Panc1 (cell line): ENCODE measurements at regions not wholly inside any gene's neighbourhood (a gene's known extent, or its start where the extent isn't known, plus 50 kb on each side); places are given as distances from the start of the nearest gene placed in this dataset.

Source experiments
- ATAC-seq: fragments of 200-7000 bp; cut with Tn5 transposase; 2 replicates; pipeline ENCODE4 v1.9.1; 2020; ENCODE audit warnings: mild to moderate bottlenecking, moderate library complexity
- BruUV-seq: library from RNA; stranded (reverse); fragments of 400-500 nt; replicated peaks from 2 replicates; lab custom pipeline; 2021; lab: Mats Ljungman, UMichigan
- CTCF ChIA-PET: fragments of 300-600 bp; sonication (Branson Sonifier 250); formaldehyde crosslinking; loops from one replicate; lab custom pipeline; 2022; ENCODE audit warnings: antibody characterized with exemption; lab: Charles Lee
- POLR2A ChIA-PET: fragments of 300-600 bp; sonication (Branson Sonifier 250); formaldehyde crosslinking; loops from one replicate; lab custom pipeline; 2022; ENCODE audit warnings: antibody characterized with exemption; lab: Charles Lee
- DNase-seq: peaks from one replicate; pipeline ENCODE4 v3.0.0-alpha.2; 2010; ENCODE audit warnings: low read depth, low spot score
- H3K27ac ChIP-seq: 2 replicates; pipeline ENCODE4 v1.5.1; 2011; ENCODE audit warnings: mild to moderate bottlenecking, low read length, inconsistent platforms
- H3K27me3 ChIP-seq: fragments of 200-500 bp; sonication (Bioruptor generic); 2 replicates; pipeline ENCODE4 v1.6.0; 2014; ENCODE audit warnings: low read length, inconsistent platforms; ENCODE audit not compliant: control insufficient read depth, insufficient read depth
- H3K36me3 ChIP-seq: fragments of 200-500 bp; sonication (Bioruptor generic); 2 replicates; pipeline ENCODE4 v1.5.1; 2014; ENCODE audit warnings: inconsistent platforms, mild to moderate bottlenecking, low read length, moderate library complexity; ENCODE audit not compliant: control insufficient read depth, insufficient read depth
- H3K4me1 ChIP-seq: 2 replicates; pipeline ENCODE4 v1.5.1; 2011; ENCODE audit warnings: inconsistent platforms, mild to moderate bottlenecking, low read length, moderate library complexity; ENCODE audit not compliant: control insufficient read depth, insufficient read depth
- H3K4me3 ChIP-seq, 2 experiments: 2 replicates each; pipeline ENCODE4 v1.5.1; 2011 to 2012; ENCODE audit warnings: low read depth in 2 of 2, low read length in 2 of 2, mild to moderate bottlenecking in 2 of 2, inconsistent platforms in 1 of 2, moderate library complexity in 1 of 2
- H3K9me3 ChIP-seq: fragments of 200-500 bp; sonication (Bioruptor generic); 2 replicates; pipeline ENCODE4 v1.5.1; 2014; ENCODE audit warnings: low read depth, mild to moderate bottlenecking, inconsistent platforms, low read length, moderate library complexity; ENCODE audit not compliant: control insufficient read depth, insufficient read depth
- CTCF ChIP-seq: fragments of 450-650 bp; IDR thresholded peaks from 2 replicates; pipeline ENCODE4 v1.5.1; 2017; ENCODE audit warnings: mild to moderate bottlenecking
- POLR2AphosphoS5 ChIP-seq: IDR thresholded peaks from 2 replicates; pipeline ENCODE4 v1.6.1; 2012; ENCODE audit warnings: mild to moderate bottlenecking, low read depth, low read length, moderate library complexity
- REST ChIP-seq, 2 experiments: IDR thresholded peaks; 2 replicates each; pipeline ENCODE4 v1.6.1; 2011 to 2012; ENCODE audit warnings: low read depth in 2 of 2, control low read depth in 1 of 2, low read length in 1 of 2, mild to moderate bottlenecking in 1 of 2, moderate library complexity in 1 of 2; ENCODE audit not compliant: insufficient read depth in 1 of 2
- SIN3A ChIP-seq: IDR thresholded peaks from 2 replicates; pipeline ENCODE4 v1.6.1; 2012; ENCODE audit warnings: low read depth, mild to moderate bottlenecking, low read length, moderate library complexity, borderline replicate concordance; ENCODE audit not compliant: insufficient read depth
- TCF7L2 ChIP-seq: IDR thresholded peaks from 2 replicates; pipeline ENCODE4 v1.6.1; 2011; ENCODE audit warnings: mild to moderate bottlenecking, low read depth, low read length, inconsistent platforms
- in situ Hi-C: cut with HindIII; loops from 2 replicates; pipeline ENCODE4 v1.10.0; 2016; ENCODE audit warnings: low sequenced_read_pairs, low pct_unique_long_range_greater_than_20kb
- intact Hi-C: fragments of 100-400 bp; cut with micrococcal nuclease; formaldehyde crosslinking; loops from one replicate; pipeline ENCODE4 v1.10.0; 2022; ENCODE audit not compliant: unreplicated experiment

GRCh38 chr13:104968876-104969275 is 1566.6 kb downstream of the EFNB2 start:
- no peak for ATAC-seq

GRCh38 chr13:104967836-104968630 is 1567.4 kb downstream of the EFNB2 start:
- CTCF ChIA-PET: no interaction called here
- POLR2A ChIA-PET: no interaction called here
- intact Hi-C loops: no loop called here
- DNase-seq (no peak), ATAC-seq (no peak)
- no peak for TF ChIP-seq REST (IDR thresholded peaks at IDR 0.05; ENCODE audit: insufficient read depth in 1 of 2, low read depth in 2 of 2, low read length in 1 of 2)
- no peak for TF ChIP-seq SIN3A
- TF ChIP-seq POLR2AphosphoS5: no peak
- no peak for TF ChIP-seq CTCF
- H3K27me3 ChIP-seq: no peaks in the 10 kb centered on the region
- no peak overlapping the region for H3K27ac ChIP-seq
- H3K4me3 ChIP-seq: no peak overlapping the region
- no peaks in the 10 kb centered on the region for H3K4me1 ChIP-seq
- H3K9me3 ChIP-seq: no peaks in the 10 kb centered on the region
- BruUV-seq: no TSS peak
- no peaks in the 10 kb centered on the region for H3K36me3 ChIP-seq
- in situ Hi-C loops: no loop called here

More at GRCh38 chr13:104968876-104969275, 1566.6 kb downstream of the EFNB2 start:
- Histone ChIP-seq H3K27me3 (no peaks in the 10 kb centered on the region), H3K4me3 (no peak overlapping the region), H3K27ac (no peak overlapping the region), H3K36me3 (no peaks in the 10 kb centered on the region), H3K9me3 (no peaks in the 10 kb centered on the region), H3K4me1 (no peaks in the 10 kb centered on the region)
- intact Hi-C loops: no loop called here
- ChIA-PET CTCF (no interaction called here), POLR2A (no interaction called here)
- TF ChIP-seq SIN3A (no peak), POLR2AphosphoS5 (no peak), REST (IDR thresholded peaks at IDR 0.05; ENCODE audit: insufficient read depth in 1 of 2, low read depth in 2 of 2, low read length in 1 of 2) (no peak), TCF7L2 (no peak), CTCF (no peak)
- in situ Hi-C loops: no loop called here
- no peak for DNase-seq
- BruUV-seq: no TSS peak
